Panc1 (cell line): ENCODE measurements at regions not wholly inside any gene's neighbourhood (a gene's known extent, or its start where the extent isn't known, plus 50 kb on each side); places are given as distances from the start of the nearest gene placed in this dataset.

Experiments used
- CTCF ChIP-seq: fragments of 450-650 bp; IDR thresholded peaks from 2 replicates; pipeline ENCODE4 v1.5.1; 2017; ENCODE audit warnings: mild to moderate bottlenecking
- POLR2AphosphoS5 ChIP-seq: IDR thresholded peaks from 2 replicates; pipeline ENCODE4 v1.6.1; 2012; ENCODE audit warnings: mild to moderate bottlenecking, low read depth, low read length, moderate library complexity
- SIN3A ChIP-seq: IDR thresholded peaks from 2 replicates; pipeline ENCODE4 v1.6.1; 2012; ENCODE audit warnings: low read depth, mild to moderate bottlenecking, low read length, moderate library complexity, borderline replicate concordance; ENCODE audit not compliant: insufficient read depth

- TF ChIP-seq POLR2AphosphoS5, result no peak
- no peak for TF ChIP-seq CTCF
- no peak for TF ChIP-seq SIN3A
These were observed 336.7 kb upstream of the CLINT1 start for GRCh38 chr5:158195416-158196210.
